A673 (cell line): ENCODE measurements at regions not wholly inside any gene's neighbourhood (a gene's known extent, or its start where the extent isn't known, plus 50 kb on each side); places are given as distances from the start of the nearest gene placed in this dataset.

Experiments
- BruUV-seq: library from RNA; stranded (reverse); fragments of 400-500 nt; replicated peaks from 2 replicates; lab custom pipeline; 2021; lab: Mats Ljungman, UMichigan
- CTCF ChIA-PET: fragments of 300-600 bp; sonication (Branson Sonifier 250); formaldehyde crosslinking; loops from one replicate; lab custom pipeline; 2022; ENCODE audit warnings: antibody characterized with exemption; lab: Charles Lee
- POLR2A ChIA-PET: fragments of 300-600 bp; sonication (Branson Sonifier 250); formaldehyde crosslinking; loops from one replicate; lab custom pipeline; 2022; ENCODE audit warnings: antibody characterized with exemption; ENCODE audit not compliant: low non-redundant PET; lab: Charles Lee
- DNase-seq: peaks from one replicate; pipeline ENCODE4 v3.0.0-alpha.2; 2015; ENCODE audit warnings: low spot score
- H3K27ac ChIP-seq: fragments of 200-600 bp; sonication (generic); 2 replicates; pipeline ENCODE4 v1.5.1; 2016; ENCODE audit warnings: mixed run types, low read depth, mild to moderate bottlenecking, mixed read lengths, antibody characterized with exemption, low read length; ENCODE audit not compliant: poor library complexity, severe bottlenecking
- H3K27me3 ChIP-seq: fragments of 200-600 bp; sonication (generic); replicated peaks from 2 replicates; pipeline ENCODE4 v1.6.1; 2017; ENCODE audit warnings: mixed run types, low read depth, mild to moderate bottlenecking, mixed read lengths, antibody characterized with exemption, low read length; ENCODE audit not compliant: insufficient read depth, poor library complexity
- H3K36me3 ChIP-seq: fragments of 200-600 bp; sonication (generic); 2 replicates; pipeline ENCODE4 v1.6.1; 2016; ENCODE audit warnings: mixed run types, mild to moderate bottlenecking, mixed read lengths, antibody characterized with exemption, low read length; ENCODE audit not compliant: insufficient read depth, poor library complexity, severe bottlenecking
- H3K4me1 ChIP-seq: fragments of 200-600 bp; sonication (generic); 2 replicates; pipeline ENCODE4 v1.6.1; 2017; ENCODE audit warnings: mixed run types, mild to moderate bottlenecking, mixed read lengths, antibody characterized with exemption, low read length; ENCODE audit not compliant: insufficient read depth, poor library complexity, severe bottlenecking
- H3K4me3 ChIP-seq: fragments of 200-600 bp; sonication (generic); 2 replicates; pipeline ENCODE4 v1.5.1; 2016; ENCODE audit warnings: low read depth, mixed run types, mild to moderate bottlenecking, mixed read lengths, low read length; ENCODE audit not compliant: poor library complexity, severe bottlenecking
- H3K9me3 ChIP-seq: fragments of 200-600 bp; sonication (generic); 2 replicates; pipeline ENCODE4 v1.6.1; 2016; ENCODE audit warnings: mixed run types, low read depth, mild to moderate bottlenecking, mixed read lengths, antibody characterized with exemption, low read length; ENCODE audit not compliant: poor library complexity, severe bottlenecking
- EZH2 ChIP-seq: fragments of 200-600 bp; sonication (generic); IDR thresholded peaks from 2 replicates; pipeline ENCODE4 v1.6.1; 2017; ENCODE audit warnings: borderline replicate concordance, low read depth, mild to moderate bottlenecking, mixed read lengths, antibody characterized with exemption, low read length; ENCODE audit not compliant: poor library complexity, severe bottlenecking
- intact Hi-C: fragments of 100-400 bp; cut with micrococcal nuclease; formaldehyde crosslinking; loops from one replicate; pipeline ENCODE4 v1.10.0; 2022; ENCODE audit not compliant: unreplicated experiment
- TF ChIP-seq, protein P1 (sequence below): fragments of 300-800, 200-600 bp; sonication (generic); conservative IDR thresholded peaks from 2 replicates; pipeline ENCODE4 v1.5.1; 2017; ENCODE audit warnings: low read depth, mild to moderate bottlenecking, antibody characterized with exemption, low read length, moderate library complexity, mixed read lengths

DNA sequence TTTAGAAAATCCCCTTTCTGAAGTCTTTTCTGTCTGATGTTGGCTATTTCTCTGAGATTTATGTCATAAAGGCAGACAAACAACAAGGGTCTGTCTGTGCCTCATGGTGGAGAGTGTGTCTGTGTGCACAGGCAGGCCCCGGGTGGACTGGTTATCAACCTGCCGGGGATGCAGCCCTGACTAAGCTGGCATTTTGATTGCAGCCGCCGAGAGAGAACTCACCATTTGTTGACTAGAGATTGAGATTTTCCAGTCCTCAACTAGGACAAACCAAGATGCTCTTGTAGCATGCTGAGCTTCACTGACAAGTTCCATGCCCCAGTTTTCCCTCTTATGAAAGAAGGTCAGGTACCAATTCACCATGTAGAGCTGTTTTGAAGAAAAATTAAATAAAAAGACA, 363.6 kb upstream of the CNR1 start:
- no peaks in the 10 kb centered on the region for H3K9me3 ChIP-seq
- H3K4me3 ChIP-seq = no peak overlapping the region
- H3K4me1 ChIP-seq = no peaks in the 10 kb centered on the region
- no peak overlapping the region for H3K27ac ChIP-seq
- no TSS peak for BruUV-seq
- DNase-seq = no peak
- TF ChIP-seq, protein P1, sequence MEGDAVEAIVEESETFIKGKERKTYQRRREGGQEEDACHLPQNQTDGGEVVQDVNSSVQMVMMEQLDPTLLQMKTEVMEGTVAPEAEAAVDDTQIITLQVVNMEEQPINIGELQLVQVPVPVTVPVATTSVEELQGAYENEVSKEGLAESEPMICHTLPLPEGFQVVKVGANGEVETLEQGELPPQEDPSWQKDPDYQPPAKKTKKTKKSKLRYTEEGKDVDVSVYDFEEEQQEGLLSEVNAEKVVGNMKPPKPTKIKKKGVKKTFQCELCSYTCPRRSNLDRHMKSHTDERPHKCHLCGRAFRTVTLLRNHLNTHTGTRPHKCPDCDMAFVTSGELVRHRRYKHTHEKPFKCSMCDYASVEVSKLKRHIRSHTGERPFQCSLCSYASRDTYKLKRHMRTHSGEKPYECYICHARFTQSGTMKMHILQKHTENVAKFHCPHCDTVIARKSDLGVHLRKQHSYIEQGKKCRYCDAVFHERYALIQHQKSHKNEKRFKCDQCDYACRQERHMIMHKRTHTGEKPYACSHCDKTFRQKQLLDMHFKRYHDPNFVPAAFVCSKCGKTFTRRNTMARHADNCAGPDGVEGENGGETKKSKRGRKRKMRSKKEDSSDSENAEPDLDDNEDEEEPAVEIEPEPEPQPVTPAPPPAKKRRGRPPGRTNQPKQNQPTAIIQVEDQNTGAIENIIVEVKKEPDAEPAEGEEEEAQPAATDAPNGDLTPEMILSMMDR = no peak
- no peak for TF ChIP-seq EZH2
- ChIA-PET CTCF (no interaction called here), POLR2A (no interaction called here)
- H3K27me3 ChIP-seq = peaks cover 5% of the 10 kb centered on the region
- H3K36me3 ChIP-seq = no peaks in the 10 kb centered on the region
- intact Hi-C loops = no loop called here

DNA sequence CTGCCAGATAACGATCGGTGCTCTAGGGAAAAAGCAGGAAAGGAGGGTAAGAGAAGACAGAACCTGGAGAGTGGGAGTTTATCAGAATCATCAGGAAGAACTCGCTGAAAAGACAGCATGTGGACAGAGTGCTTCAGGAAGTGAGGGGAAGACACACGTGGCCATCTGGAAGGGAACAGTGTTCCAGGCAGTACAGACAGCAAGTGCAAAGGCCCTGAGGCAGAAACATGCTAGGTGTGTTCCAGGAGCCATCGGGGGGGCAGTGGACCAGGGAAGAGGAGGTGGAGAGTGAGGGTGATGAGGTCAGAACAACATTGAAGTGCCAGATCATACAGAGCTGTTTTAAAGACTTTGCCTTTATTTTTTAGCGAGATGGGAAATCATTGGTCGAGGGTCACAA, 354.3 kb upstream of the CNR1 start:
- Histone ChIP-seq H3K4me1 (no peaks in the 10 kb centered on the region), H3K4me3 (no peak overlapping the region), H3K9me3 (no peaks in the 10 kb centered on the region), H3K27me3 (no peaks in the 10 kb centered on the region), H3K27ac (no peak overlapping the region), H3K36me3 (no peaks in the 10 kb centered on the region)
- no peak for DNase-seq
- ChIA-PET POLR2A (no interaction called here), CTCF (no interaction called here)
- TF ChIP-seq, protein P1 = no peak
- TF ChIP-seq EZH2 = no peak
- intact Hi-C loops = no loop called here
- BruUV-seq = no TSS peak

DNA sequence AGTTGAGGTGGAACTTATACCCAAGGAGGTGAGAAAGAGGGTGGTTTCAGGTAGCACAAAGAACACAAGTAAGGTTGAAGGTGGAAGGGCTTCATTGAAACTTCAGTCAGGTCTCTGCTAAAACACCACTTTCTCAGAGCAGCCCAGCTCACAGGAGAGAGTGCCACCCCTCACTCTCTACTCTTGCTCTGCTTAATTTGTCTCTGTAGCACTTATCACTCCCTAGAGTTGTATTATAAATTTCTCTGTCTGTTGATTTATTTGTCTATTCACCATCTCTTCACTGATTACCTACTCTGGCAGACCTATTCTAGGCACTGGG, 353.8 kb upstream of the CNR1 start:
- Histone ChIP-seq H3K27me3 (no peaks in the 10 kb centered on the region), H3K9me3 (no peaks in the 10 kb centered on the region), H3K36me3 (no peaks in the 10 kb centered on the region), H3K27ac (no peak overlapping the region), H3K4me3 (no peak overlapping the region), H3K4me1 (no peaks in the 10 kb centered on the region)
- CTCF ChIA-PET = no interaction called here
- no peak for DNase-seq
- no TSS peak for BruUV-seq
- intact Hi-C loops = no loop called here
- POLR2A ChIA-PET = no interaction called here
- TF ChIP-seq, protein P1 = no peak
- no peak for TF ChIP-seq EZH2
